Islet of Langerhans (tissue), 1 donor: ENCODE measurements at regions not wholly inside any gene's neighbourhood (a gene's known extent, or its start where the extent isn't known, plus 50 kb on each side); places are given as distances from the start of the nearest gene placed in this dataset.
"Not testable (repeated sequence)": the region's sequence is repeated elsewhere in the genome, so short reads cannot be mapped to it uniquely, and the experiment has no call there.

Source experiments
- FAIRE-seq: peaks from one replicate; lab custom pipeline; 2011; peaks lifted over from hg19 to GRCh38; lab: Jason Lieb, UNC

GRCh38 chr4:179124957-179125356, 1682.7 kb upstream of the AGA start:
- no peak for FAIRE-seq

GRCh38 chr4:179125870-179126269, 1683.6 kb upstream of the AGA start:
- FAIRE-seq, result no peak

GRCh38 chr4:179128299-179128698, 1686.1 kb upstream of the AGA start:
- FAIRE-seq, result no peak

- FAIRE-seq, result no peak
Measured at GRCh38 chr4:179130122-179130714, 1688.0 kb upstream of the AGA start.

- FAIRE-seq, result no peak
Measured at GRCh38 chr4:179145746-179146525, 1703.7 kb upstream of the AGA start.

- no peak for FAIRE-seq
Measured at GRCh38 chr4:179151770-179152169, 1709.5 kb upstream of the AGA start.

- no peak for FAIRE-seq
Measured at GRCh38 chr4:179163147-179163546, 1720.9 kb upstream of the AGA start.

GRCh38 chr4:179164267-179164999, 1722.2 kb upstream of the AGA start:
- no peak for FAIRE-seq

- no peak for FAIRE-seq
Measured at GRCh38 chr4:179165000-179165738, 1722.9 kb upstream of the AGA start.

GRCh38 chr4:179165862-179166261, 1723.6 kb upstream of the AGA start:
- FAIRE-seq, result no peak

- not testable (repeated sequence) for FAIRE-seq
Measured at GRCh38 chr4:179170308-179170707, 1728.1 kb upstream of the AGA start.

GRCh38 chr4:179182741-179183140, 1740.5 kb upstream of the AGA start:
- FAIRE-seq, result no peak

GRCh38 chr4:179195887-179196286, 1753.7 kb upstream of the AGA start:
- no peak for FAIRE-seq

GRCh38 chr4:179196511-179196910, 1754.3 kb upstream of the AGA start:
- FAIRE-seq, result no peak

GRCh38 chr4:179200681-179201080, 1758.4 kb upstream of the AGA start:
- no peak for FAIRE-seq

GRCh38 chr4:179225594-179225993, 1783.4 kb upstream of the AGA start:
- no peak for FAIRE-seq

GRCh38 chr4:179248821-179249220, 1806.6 kb upstream of the AGA start:
- FAIRE-seq, result no peak

- FAIRE-seq, result no peak
Measured at GRCh38 chr4:179268791-179269190, 1826.6 kb upstream of the AGA start.

- FAIRE-seq, result no peak
Measured at GRCh38 chr4:179272282-179272681, 1830.0 kb upstream of the AGA start.

GRCh38 chr4:179278647-179279046, 1836.4 kb upstream of the AGA start:
- no peak for FAIRE-seq

GRCh38 chr4:179285696-179286095, 1843.5 kb upstream of the AGA start:
- no peak for FAIRE-seq

- FAIRE-seq, result no peak
Measured at GRCh38 chr4:179291657-179292056, 1849.4 kb upstream of the AGA start.

- no peak for FAIRE-seq
Measured at GRCh38 chr4:179292468-179292867, 1850.2 kb upstream of the AGA start.
